ENCODE measurements at regions not wholly inside any gene's neighbourhood (a gene's known extent, or its start where the extent isn't known, plus 50 kb on each side); places are given as distances from the start of the nearest gene placed in this dataset.

- H3K27ac Mint-ChIP-seq: no peak overlapping the region
- no peaks in the 10 kb centered on the region for H3K36me3 ChIP-seq (ENCODE audit: control insufficient read depth, insufficient read depth, low read length)
- H3K4me1 Mint-ChIP-seq: no peaks in the 10 kb centered on the region
- no peak overlapping the region for H3K4me3 Mint-ChIP-seq
- H3K9me3 Mint-ChIP-seq: peaks cover 0 to 15% (median 4%) of the 10 kb centered on the region in 7 donors
- ATAC-seq (ENCODE audit: low read depth in 2 of 2) (no peak), DNase-seq (no peak)
- no peaks in the 10 kb centered on the region for H3K9me3 ChIP-seq (ENCODE audit: control insufficient read depth in 2 of 2, low read length in 2 of 2)
- H3K27me3 Mint-ChIP-seq: no peaks in the 10 kb centered on the region
- no peaks in the 10 kb centered on the region for H3K36me3 Mint-ChIP-seq
- no peak overlapping the region for H3K4me3 ChIP-seq (ENCODE audit: low read depth, low read length)
- no peaks in the 10 kb centered on the region for H3K4me1 ChIP-seq (ENCODE audit: control insufficient read depth, insufficient read depth, low read length, poor library complexity, severe bottlenecking)
- H3K27ac ChIP-seq (ENCODE audit: insufficient read depth, low read length, poor library complexity, severe bottlenecking): no peak overlapping the region
- H3K27me3 ChIP-seq (ENCODE audit: control insufficient read depth, insufficient read depth, low read length): no peaks in the 10 kb centered on the region
Measured at GRCh38 chr16:59198487-59198886, 464.4 kb upstream of the GOT2 start.

GRCh38 chr16:59195242-59195641 is 461.1 kb upstream of the GOT2 start:
- Histone ChIP-seq H3K36me3 (ENCODE audit: control insufficient read depth, insufficient read depth, low read length) (no peaks in the 10 kb centered on the region), H3K27ac (ENCODE audit: insufficient read depth, low read length, poor library complexity, severe bottlenecking) (no peak overlapping the region), H3K4me3 (ENCODE audit: low read depth, low read length) (no peak overlapping the region), H3K4me1 (ENCODE audit: control insufficient read depth, insufficient read depth, low read length, poor library complexity, severe bottlenecking) (no peaks in the 10 kb centered on the region), H3K9me3 (ENCODE audit: control insufficient read depth in 2 of 2, low read length in 2 of 2) (no peaks in the 10 kb centered on the region), H3K27me3 (ENCODE audit: control insufficient read depth, insufficient read depth, low read length) (no peaks in the 10 kb centered on the region)
- Mint-ChIP-seq H3K4me1 (no peaks in the 10 kb centered on the region), H3K27ac (no peak overlapping the region), H3K27me3 (no peaks in the 10 kb centered on the region), H3K4me3 (no peak overlapping the region), H3K9me3 (peaks cover 0 to 11% (median 3%) of the 10 kb centered on the region in 7 donors), H3K36me3 (no peaks in the 10 kb centered on the region)
- no peak for DNase-seq
- no peak for ATAC-seq (ENCODE audit: low read depth in 2 of 2)

GRCh38 chr16:59193637-59194036 is 459.5 kb upstream of the GOT2 start:
- H3K9me3 ChIP-seq (ENCODE audit: control insufficient read depth in 2 of 2, low read length in 2 of 2): no peaks in the 10 kb centered on the region
- ATAC-seq (ENCODE audit: low read depth in 2 of 2): no peak
- DNase-seq: no peak
- H3K27me3 Mint-ChIP-seq: no peaks in the 10 kb centered on the region
- no peaks in the 10 kb centered on the region for H3K4me1 ChIP-seq (ENCODE audit: control insufficient read depth, insufficient read depth, low read length, poor library complexity, severe bottlenecking)
- H3K36me3 ChIP-seq (ENCODE audit: control insufficient read depth, insufficient read depth, low read length): no peaks in the 10 kb centered on the region
- H3K27me3 ChIP-seq (ENCODE audit: control insufficient read depth, insufficient read depth, low read length): no peaks in the 10 kb centered on the region
- H3K27ac ChIP-seq (ENCODE audit: insufficient read depth, low read length, poor library complexity, severe bottlenecking): no peak overlapping the region
- no peak overlapping the region for H3K4me3 ChIP-seq (ENCODE audit: low read depth, low read length)
- H3K4me3 Mint-ChIP-seq: no peak overlapping the region
- no peaks in the 10 kb centered on the region for H3K36me3 Mint-ChIP-seq
- H3K4me1 Mint-ChIP-seq: no peaks in the 10 kb centered on the region
- H3K27ac Mint-ChIP-seq: no peak overlapping the region
- peaks cover 0 to 10% (median 3%) of the 10 kb centered on the region in 7 donors for H3K9me3 Mint-ChIP-seq

GRCh38 chr16:59192551-59193199 is 458.6 kb upstream of the GOT2 start:
- Mint-ChIP-seq H3K27ac (no peak overlapping the region), H3K36me3 (no peaks in the 10 kb centered on the region), H3K4me3 (no peak overlapping the region), H3K9me3 (peaks cover 1 to 7% (median 4%) of the 10 kb centered on the region in 7 donors), H3K4me1 (no peaks in the 10 kb centered on the region), H3K27me3 (no peaks in the 10 kb centered on the region)
- Histone ChIP-seq H3K27me3 (ENCODE audit: control insufficient read depth, insufficient read depth, low read length) (no peaks in the 10 kb centered on the region), H3K9me3 (ENCODE audit: control insufficient read depth in 2 of 2, low read length in 2 of 2) (no peaks in the 10 kb centered on the region), H3K4me1 (ENCODE audit: control insufficient read depth, insufficient read depth, low read length, poor library complexity, severe bottlenecking) (no peaks in the 10 kb centered on the region), H3K4me3 (ENCODE audit: low read depth, low read length) (no peak overlapping the region), H3K36me3 (ENCODE audit: control insufficient read depth, insufficient read depth, low read length) (no peaks in the 10 kb centered on the region), H3K27ac (ENCODE audit: insufficient read depth, low read length, poor library complexity, severe bottlenecking) (no peak overlapping the region)
- DNase-seq: peak in 1 of 3 donors; percentile 3
- no peak for ATAC-seq (ENCODE audit: low read depth in 2 of 2)

- H3K27me3 Mint-ChIP-seq: no peaks in the 10 kb centered on the region
- Histone ChIP-seq H3K4me3 (ENCODE audit: low read depth, low read length) (no peak overlapping the region), H3K27me3 (ENCODE audit: control insufficient read depth, insufficient read depth, low read length) (no peaks in the 10 kb centered on the region), H3K36me3 (ENCODE audit: control insufficient read depth, insufficient read depth, low read length) (no peaks in the 10 kb centered on the region), H3K9me3 (ENCODE audit: control insufficient read depth in 2 of 2, low read length in 2 of 2) (no peaks in the 10 kb centered on the region), H3K4me1 (ENCODE audit: control insufficient read depth, insufficient read depth, low read length, poor library complexity, severe bottlenecking) (no peaks in the 10 kb centered on the region), H3K27ac (ENCODE audit: insufficient read depth, low read length, poor library complexity, severe bottlenecking) (no peak overlapping the region)
- no peaks in the 10 kb centered on the region for H3K4me1 Mint-ChIP-seq
- no peak for ATAC-seq (ENCODE audit: low read depth in 2 of 2)
- no peaks in the 10 kb centered on the region for H3K36me3 Mint-ChIP-seq
- peaks cover 2 to 9% (median 4%) of the 10 kb centered on the region in 7 donors for H3K9me3 Mint-ChIP-seq
- DNase-seq: no peak
- H3K4me3 Mint-ChIP-seq: no peak overlapping the region
- H3K27ac Mint-ChIP-seq: no peak overlapping the region
Measured at GRCh38 chr16:59190731-59191130, 456.6 kb upstream of the GOT2 start.

GRCh38 chr16:59188029-59188428 is 453.9 kb upstream of the GOT2 start:
- H3K27ac Mint-ChIP-seq: no peak overlapping the region
- H3K27me3 Mint-ChIP-seq: no peaks in the 10 kb centered on the region
- no peaks in the 10 kb centered on the region for H3K27me3 ChIP-seq (ENCODE audit: control insufficient read depth, insufficient read depth, low read length)
- no peak overlapping the region for H3K4me3 Mint-ChIP-seq
- ATAC-seq (ENCODE audit: low read depth in 2 of 2) (no peak), DNase-seq (no peak)
- no peak overlapping the region for H3K27ac ChIP-seq (ENCODE audit: insufficient read depth, low read length, poor library complexity, severe bottlenecking)
- H3K36me3 ChIP-seq (ENCODE audit: control insufficient read depth, insufficient read depth, low read length): no peaks in the 10 kb centered on the region
- no peak overlapping the region for H3K4me3 ChIP-seq (ENCODE audit: low read depth, low read length)
- H3K9me3 Mint-ChIP-seq: peaks cover 2 to 9% (median 3%) of the 10 kb centered on the region in 7 donors
- H3K36me3 Mint-ChIP-seq: no peaks in the 10 kb centered on the region
- H3K4me1 ChIP-seq (ENCODE audit: control insufficient read depth, insufficient read depth, low read length, poor library complexity, severe bottlenecking): no peaks in the 10 kb centered on the region
- H3K4me1 Mint-ChIP-seq: no peaks in the 10 kb centered on the region
- no peaks in the 10 kb centered on the region for H3K9me3 ChIP-seq (ENCODE audit: control insufficient read depth in 2 of 2, low read length in 2 of 2)

- Histone ChIP-seq H3K27ac (ENCODE audit: insufficient read depth, low read length, poor library complexity, severe bottlenecking) (no peak overlapping the region), H3K36me3 (ENCODE audit: control insufficient read depth, insufficient read depth, low read length) (no peaks in the 10 kb centered on the region), H3K4me3 (ENCODE audit: low read depth, low read length) (no peak overlapping the region), H3K4me1 (ENCODE audit: control insufficient read depth, insufficient read depth, low read length, poor library complexity, severe bottlenecking) (no peaks in the 10 kb centered on the region), H3K9me3 (ENCODE audit: control insufficient read depth in 2 of 2, low read length in 2 of 2) (no peaks in the 10 kb centered on the region), H3K27me3 (ENCODE audit: control insufficient read depth, insufficient read depth, low read length) (no peaks in the 10 kb centered on the region)
- no peak overlapping the region for H3K27ac Mint-ChIP-seq
- no peak for ATAC-seq (ENCODE audit: low read depth in 2 of 2)
- no peaks in the 10 kb centered on the region for H3K36me3 Mint-ChIP-seq
- H3K9me3 Mint-ChIP-seq: peaks cover 0 to 9% (median 3%) of the 10 kb centered on the region in 7 donors
- no peak overlapping the region for H3K4me3 Mint-ChIP-seq
- H3K27me3 Mint-ChIP-seq: no peaks in the 10 kb centered on the region
- DNase-seq: no peak
- H3K4me1 Mint-ChIP-seq: no peaks in the 10 kb centered on the region
Measured at GRCh38 chr16:59181821-59182420, 447.8 kb upstream of the GOT2 start.

- no peak overlapping the region for H3K27ac Mint-ChIP-seq
- Histone ChIP-seq H3K4me1 (ENCODE audit: control insufficient read depth, insufficient read depth, low read length, poor library complexity, severe bottlenecking) (no peaks in the 10 kb centered on the region), H3K4me3 (ENCODE audit: low read depth, low read length) (no peak overlapping the region), H3K9me3 (ENCODE audit: control insufficient read depth in 2 of 2, low read length in 2 of 2) (no peaks in the 10 kb centered on the region), H3K36me3 (ENCODE audit: control insufficient read depth, insufficient read depth, low read length) (no peaks in the 10 kb centered on the region), H3K27me3 (ENCODE audit: control insufficient read depth, insufficient read depth, low read length) (no peaks in the 10 kb centered on the region), H3K27ac (ENCODE audit: insufficient read depth, low read length, poor library complexity, severe bottlenecking) (no peak overlapping the region)
- ATAC-seq (ENCODE audit: low read depth in 2 of 2): no peak
- DNase-seq: no peak
- H3K27me3 Mint-ChIP-seq: no peaks in the 10 kb centered on the region
- no peaks in the 10 kb centered on the region for H3K36me3 Mint-ChIP-seq
- no peaks in the 10 kb centered on the region for H3K4me1 Mint-ChIP-seq
- H3K9me3 Mint-ChIP-seq: peaks cover 0 to 10% (median 5%) of the 10 kb centered on the region in 7 donors
- no peak overlapping the region for H3K4me3 Mint-ChIP-seq
Measured at GRCh38 chr16:59180083-59180476, 446.0 kb upstream of the GOT2 start.

All from CD4-positive, CD25-positive, alpha-beta regulatory T cell (primary cell).